ENCODE measurements at regions not wholly inside any gene's neighbourhood (a gene's known extent, or its start where the extent isn't known, plus 50 kb on each side); places are given as distances from the start of the nearest gene placed in this dataset.
"Not testable (repeated sequence)": the region's sequence is repeated elsewhere in the genome, so short reads cannot be mapped to it uniquely, and the experiment has no call there.

DNA sequence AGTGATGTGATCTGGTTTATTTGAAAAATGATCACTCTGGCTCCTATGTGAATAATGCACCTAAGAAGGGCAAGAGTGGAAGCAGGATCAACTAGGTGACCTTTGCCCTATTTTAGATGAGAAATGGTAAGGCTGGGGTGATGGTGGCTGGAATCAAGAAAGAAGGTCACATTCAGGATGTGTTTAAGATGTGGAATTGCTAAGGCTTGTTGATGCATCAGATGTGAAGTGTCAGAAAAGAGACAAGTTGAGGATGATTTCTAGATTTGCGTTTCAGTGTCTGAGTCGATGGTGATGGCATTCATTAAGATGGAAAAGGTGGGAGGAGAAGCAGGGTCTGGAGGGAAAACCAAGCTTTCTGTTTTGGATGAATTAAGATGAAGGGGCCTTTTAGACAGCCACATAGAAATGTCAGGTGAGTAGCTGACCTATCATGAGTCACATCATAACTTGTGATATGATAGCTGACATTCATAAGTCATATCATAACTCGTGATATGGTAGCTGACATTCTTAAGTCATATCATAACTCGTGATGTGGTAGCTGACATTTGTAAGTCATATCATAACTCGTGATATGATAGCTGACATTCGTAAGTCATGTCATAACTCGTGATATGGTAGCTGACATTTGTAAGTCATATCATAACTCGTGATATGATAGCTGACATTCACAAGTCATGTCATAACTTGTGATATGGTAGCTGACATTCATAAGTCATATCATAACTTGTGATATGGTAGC lies 101.2 kb upstream of the SEC11C start:
- Histone ChIP-seq H3K27me3 (ENCODE audit: control insufficient read depth, insufficient read depth, low read length) (no peaks in the 10 kb centered on the region), H3K27ac (ENCODE audit: insufficient read depth, low read length, poor library complexity, severe bottlenecking) (no peak overlapping the region), H3K9me3 (ENCODE audit: control insufficient read depth in 2 of 2, low read length in 2 of 2) (no peaks in the 10 kb centered on the region), H3K4me1 (ENCODE audit: control insufficient read depth, insufficient read depth, low read length, poor library complexity, severe bottlenecking) (no peaks in the 10 kb centered on the region), H3K4me3 (ENCODE audit: low read depth, low read length) (no peak overlapping the region), H3K36me3 (ENCODE audit: control insufficient read depth, insufficient read depth, low read length) (no peaks in the 10 kb centered on the region)
- Mint-ChIP-seq H3K36me3 (no peaks in the 10 kb centered on the region), H3K4me3 (no peak overlapping the region), H3K9me3 (peaks cover 0 to 5% (median 0%) of the 10 kb centered on the region in 7 donors), H3K27me3 (peaks cover 12% of the 10 kb centered on the region), H3K4me1 (peaks cover 0 to 5% (median 0%) of the 10 kb centered on the region in 4 donors), H3K27ac (no peak overlapping the region)
- DNase-seq (no peak), ATAC-seq (ENCODE audit: low read depth in 2 of 2) (no peak)

DNA sequence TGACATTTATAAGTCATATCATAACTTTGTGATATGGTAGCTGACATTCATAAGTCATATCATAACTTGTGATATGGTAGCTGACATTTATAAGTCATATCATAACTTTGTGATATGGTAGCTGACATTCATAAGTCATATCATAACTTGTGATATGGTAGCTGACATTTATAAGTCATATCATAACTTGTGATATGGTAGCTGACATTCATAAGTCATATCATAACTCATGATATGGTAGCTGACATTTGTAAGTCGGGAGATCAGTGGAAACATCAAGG lies 100.7 kb upstream of the SEC11C start:
- H3K4me3 ChIP-seq (ENCODE audit: low read depth, low read length); H3K36me3 ChIP-seq (ENCODE audit: control insufficient read depth, insufficient read depth, low read length); DNase-seq; H3K27me3 Mint-ChIP-seq; ATAC-seq (ENCODE audit: low read depth in 2 of 2); H3K9me3 Mint-ChIP-seq; H3K4me1 ChIP-seq (ENCODE audit: control insufficient read depth, insufficient read depth, low read length, poor library complexity, severe bottlenecking); H3K36me3 Mint-ChIP-seq; H3K9me3 ChIP-seq (ENCODE audit: control insufficient read depth in 2 of 2, low read length in 2 of 2); H3K4me1 Mint-ChIP-seq; H3K27ac ChIP-seq (ENCODE audit: insufficient read depth, low read length, poor library complexity, severe bottlenecking); H3K27ac Mint-ChIP-seq; H3K27me3 ChIP-seq (ENCODE audit: control insufficient read depth, insufficient read depth, low read length); H3K4me3 Mint-ChIP-seq: not testable (repeated sequence)

DNA sequence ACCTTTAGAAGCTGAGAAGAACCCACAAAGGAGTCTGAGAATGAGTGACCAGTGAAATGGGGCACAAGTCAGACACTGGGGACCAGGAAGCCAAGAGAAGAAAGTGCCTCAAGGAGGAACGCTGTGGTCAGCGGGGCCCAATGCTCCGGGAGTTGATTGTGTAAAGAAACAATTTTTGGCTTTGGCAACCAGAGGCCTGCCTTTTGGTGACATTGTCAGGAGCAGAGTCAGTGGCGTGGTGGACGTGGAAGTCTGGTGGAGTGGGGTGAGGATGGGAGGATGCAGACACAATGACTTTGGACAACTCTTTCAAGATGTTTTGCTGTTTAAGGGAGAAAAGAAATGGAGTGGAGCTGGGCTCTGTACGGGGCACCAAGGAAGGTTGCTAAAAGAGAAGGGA lies 100.2 kb upstream of the SEC11C start:
- peaks cover 6% of the 10 kb centered on the region for H3K27me3 Mint-ChIP-seq
- ATAC-seq (ENCODE audit: low read depth in 2 of 2) = no peak
- H3K9me3 Mint-ChIP-seq = peaks cover 0 to 5% (median 0%) of the 10 kb centered on the region in 7 donors

DNA sequence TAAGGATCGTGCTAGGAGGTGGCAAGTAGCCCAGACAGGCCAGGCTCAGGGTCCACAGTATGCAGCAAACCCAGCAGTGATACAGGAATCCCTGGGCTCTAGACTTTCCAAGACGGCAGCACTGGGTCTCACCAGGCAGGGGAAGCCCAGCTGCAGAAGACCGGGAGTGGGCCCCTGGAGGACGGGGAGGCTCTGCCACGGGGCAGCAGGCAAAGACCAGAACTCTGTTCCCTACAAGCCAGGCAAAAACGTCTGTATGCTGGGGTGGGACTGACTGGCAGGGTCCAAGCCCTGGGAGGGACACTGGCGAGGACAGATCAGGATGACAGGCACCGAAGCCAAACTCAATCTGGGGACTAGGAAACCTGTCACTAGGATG lies 98.9 kb upstream of the SEC11C start:
- H3K27me3 ChIP-seq (ENCODE audit: control insufficient read depth, insufficient read depth, low read length) = no peaks in the 10 kb centered on the region
- DNase-seq (no peak), ATAC-seq (ENCODE audit: low read depth in 2 of 2) (no peak)
- H3K9me3 ChIP-seq (ENCODE audit: control insufficient read depth in 2 of 2, low read length in 2 of 2) = no peaks in the 10 kb centered on the region
- Mint-ChIP-seq H3K36me3 (no peaks in the 10 kb centered on the region), H3K27me3 (peaks cover 4% of the 10 kb centered on the region), H3K4me1 (peaks cover 0 to 5% (median 0%) of the 10 kb centered on the region in 4 donors), H3K9me3 (peaks cover 0 to 5% (median 0%) of the 10 kb centered on the region in 7 donors), H3K27ac (no peak overlapping the region), H3K4me3 (no peak overlapping the region)
- H3K27ac ChIP-seq (ENCODE audit: insufficient read depth, low read length, poor library complexity, severe bottlenecking) = no peak overlapping the region
- H3K4me1 ChIP-seq (ENCODE audit: control insufficient read depth, insufficient read depth, low read length, poor library complexity, severe bottlenecking) = no peaks in the 10 kb centered on the region
- H3K36me3 ChIP-seq (ENCODE audit: control insufficient read depth, insufficient read depth, low read length) = no peaks in the 10 kb centered on the region
- H3K4me3 ChIP-seq (ENCODE audit: low read depth, low read length) = no peak overlapping the region

More for the DNA sequence above, 100.2 kb upstream of the SEC11C start:
- Histone ChIP-seq H3K4me3 (ENCODE audit: low read depth, low read length) (no peak overlapping the region), H3K27me3 (ENCODE audit: control insufficient read depth, insufficient read depth, low read length) (no peaks in the 10 kb centered on the region), H3K36me3 (ENCODE audit: control insufficient read depth, insufficient read depth, low read length) (no peaks in the 10 kb centered on the region), H3K4me1 (ENCODE audit: control insufficient read depth, insufficient read depth, low read length, poor library complexity, severe bottlenecking) (no peaks in the 10 kb centered on the region), H3K9me3 (ENCODE audit: control insufficient read depth in 2 of 2, low read length in 2 of 2) (no peaks in the 10 kb centered on the region), H3K27ac (ENCODE audit: insufficient read depth, low read length, poor library complexity, severe bottlenecking) (no peak overlapping the region)
- Mint-ChIP-seq H3K4me1 (peaks cover 0 to 5% (median 0%) of the 10 kb centered on the region in 4 donors), H3K36me3 (no peaks in the 10 kb centered on the region), H3K27ac (no peak overlapping the region), H3K4me3 (no peak overlapping the region)
- no peak for DNase-seq

DNA sequence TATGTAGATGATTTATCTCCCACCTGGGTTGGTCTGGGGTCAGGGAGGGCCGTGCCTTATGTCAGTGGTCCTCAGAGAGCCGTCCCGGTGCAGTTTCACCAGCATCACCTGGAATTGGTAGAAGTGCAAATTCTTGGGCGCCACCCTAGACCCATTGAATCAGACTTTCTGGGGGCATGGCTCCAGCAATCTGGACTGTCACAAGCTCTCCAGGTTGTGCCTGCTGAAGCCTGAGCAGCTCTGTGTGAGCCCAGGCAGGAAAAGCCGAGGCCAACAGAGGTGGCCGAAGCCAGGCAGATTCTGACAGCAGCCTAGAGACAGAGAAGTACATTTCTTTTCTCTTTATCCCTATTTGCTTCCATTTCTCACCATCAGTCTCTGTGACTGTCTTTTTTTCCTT lies 98.4 kb upstream of the SEC11C start:
- H3K27ac ChIP-seq (ENCODE audit: insufficient read depth, low read length, poor library complexity, severe bottlenecking) = no peak overlapping the region
- H3K36me3 ChIP-seq (ENCODE audit: control insufficient read depth, insufficient read depth, low read length) = no peaks in the 10 kb centered on the region
- no peak overlapping the region for H3K4me3 ChIP-seq (ENCODE audit: low read depth, low read length)
- no peaks in the 10 kb centered on the region for H3K9me3 ChIP-seq (ENCODE audit: control insufficient read depth in 2 of 2, low read length in 2 of 2)
- H3K36me3 Mint-ChIP-seq = no peaks in the 10 kb centered on the region
- no peak for ATAC-seq (ENCODE audit: low read depth in 2 of 2)
- H3K4me3 Mint-ChIP-seq = no peak overlapping the region
- H3K27me3 Mint-ChIP-seq = peaks cover 4% of the 10 kb centered on the region
- no peak overlapping the region for H3K27ac Mint-ChIP-seq
- DNase-seq = no peak
- H3K27me3 ChIP-seq (ENCODE audit: control insufficient read depth, insufficient read depth, low read length) = no peaks in the 10 kb centered on the region
- H3K4me1 Mint-ChIP-seq = peaks cover 0 to 5% (median 0%) of the 10 kb centered on the region in 4 donors
- no peaks in the 10 kb centered on the region for H3K4me1 ChIP-seq (ENCODE audit: control insufficient read depth, insufficient read depth, low read length, poor library complexity, severe bottlenecking)
- H3K9me3 Mint-ChIP-seq = peaks cover 0 to 5% (median 0%) of the 10 kb centered on the region in 7 donors

DNA sequence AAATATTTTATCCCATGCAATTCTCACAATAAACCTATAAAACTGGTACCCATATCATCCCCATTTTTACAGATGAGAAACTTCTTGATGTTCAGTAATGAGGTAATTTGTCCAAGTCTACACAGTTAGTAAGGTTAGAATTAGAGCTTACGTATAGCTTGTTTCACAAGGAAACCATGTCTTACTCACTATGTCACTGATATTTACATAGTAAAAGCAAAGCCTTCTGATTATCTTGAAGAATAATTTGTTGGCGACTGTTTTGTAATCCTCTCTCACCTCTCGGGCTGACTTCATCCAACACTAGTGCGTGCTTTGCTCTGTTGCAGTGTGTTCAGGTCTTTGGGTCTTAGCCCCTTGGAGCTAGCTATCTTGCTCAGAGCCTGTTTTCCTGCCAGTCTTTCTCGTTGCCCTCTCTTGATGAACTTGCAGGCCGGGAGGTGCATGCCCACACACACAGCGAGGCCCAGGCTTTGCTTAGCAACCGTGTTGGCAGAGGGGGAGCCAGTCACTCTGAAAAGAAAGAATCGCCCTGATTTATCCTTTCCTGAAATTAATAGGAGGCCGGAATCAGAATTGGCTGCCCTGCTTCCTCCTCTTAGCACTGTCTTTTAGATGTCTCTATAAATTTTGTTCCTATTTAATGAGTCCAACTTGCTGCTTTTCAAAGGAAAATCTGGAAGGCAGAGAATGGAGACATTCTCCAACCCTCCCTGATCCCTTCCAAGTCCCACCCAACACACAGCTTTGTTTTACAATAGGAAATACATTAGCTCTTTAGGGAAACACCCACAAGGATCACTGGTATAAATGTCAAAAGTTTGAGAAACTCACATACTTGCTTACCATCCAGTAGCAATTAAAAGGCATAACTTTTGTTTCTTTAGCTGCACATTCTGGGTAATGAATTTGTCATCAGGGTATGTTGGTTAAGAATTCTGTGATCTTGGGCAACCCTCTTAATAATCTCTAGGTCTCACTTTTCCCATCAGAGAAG lies 97.6 kb upstream of the SEC11C start:
- Histone ChIP-seq H3K4me3 (ENCODE audit: low read depth, low read length) (no peak overlapping the region), H3K27me3 (ENCODE audit: control insufficient read depth, insufficient read depth, low read length) (no peaks in the 10 kb centered on the region), H3K4me1 (ENCODE audit: control insufficient read depth, insufficient read depth, low read length, poor library complexity, severe bottlenecking) (no peaks in the 10 kb centered on the region), H3K36me3 (ENCODE audit: control insufficient read depth, insufficient read depth, low read length) (no peaks in the 10 kb centered on the region), H3K27ac (ENCODE audit: insufficient read depth, low read length, poor library complexity, severe bottlenecking) (no peak overlapping the region), H3K9me3 (ENCODE audit: control insufficient read depth in 2 of 2, low read length in 2 of 2) (no peaks in the 10 kb centered on the region)
- Mint-ChIP-seq H3K36me3 (no peaks in the 10 kb centered on the region), H3K4me1 (peaks cover 0 to 5% (median 0%) of the 10 kb centered on the region in 4 donors), H3K27ac (peak overlapping the region in 1 of 3 donors; percentile 52), H3K27me3 (peaks cover 4% of the 10 kb centered on the region), H3K4me3 (no peak overlapping the region), H3K9me3 (peaks cover 0 to 5% (median 0%) of the 10 kb centered on the region in 7 donors)
- DNase-seq (no peak), ATAC-seq (ENCODE audit: low read depth in 2 of 2) (no peak)

DNA sequence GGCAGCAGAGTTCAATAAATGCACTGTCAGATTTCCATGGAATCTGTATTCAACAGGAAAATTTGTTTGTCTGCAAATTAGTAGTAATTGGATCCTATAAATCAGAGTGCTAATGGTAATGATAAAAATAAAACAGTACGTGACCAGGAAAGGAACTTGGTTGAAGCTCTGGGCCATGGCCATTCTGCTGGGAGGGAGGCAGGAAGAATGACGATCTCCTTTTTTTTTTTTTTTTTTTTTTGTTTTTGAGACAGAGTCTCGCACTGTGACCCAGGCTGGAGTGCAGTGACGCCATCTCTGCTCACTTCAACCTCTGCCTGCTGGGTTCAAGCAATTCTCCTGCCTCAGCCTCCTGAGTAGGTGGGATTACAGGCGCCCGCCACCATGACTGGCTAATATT lies 94.8 kb upstream of the SEC11C start:
- H3K4me3 Mint-ChIP-seq = no peak overlapping the region

More for the DNA sequence above, 94.8 kb upstream of the SEC11C start:
- Histone ChIP-seq H3K9me3 (ENCODE audit: control insufficient read depth in 2 of 2, low read length in 2 of 2) (no peaks in the 10 kb centered on the region), H3K36me3 (ENCODE audit: control insufficient read depth, insufficient read depth, low read length) (no peaks in the 10 kb centered on the region), H3K27me3 (ENCODE audit: control insufficient read depth, insufficient read depth, low read length) (peaks cover 1% of the 10 kb centered on the region), H3K4me3 (ENCODE audit: low read depth, low read length) (no peak overlapping the region), H3K4me1 (ENCODE audit: control insufficient read depth, insufficient read depth, low read length, poor library complexity, severe bottlenecking) (no peaks in the 10 kb centered on the region), H3K27ac (ENCODE audit: insufficient read depth, low read length, poor library complexity, severe bottlenecking) (no peak overlapping the region)
- peaks cover 0 to 5% (median 0%) of the 10 kb centered on the region in 7 donors for H3K9me3 Mint-ChIP-seq
- no peaks in the 10 kb centered on the region for H3K4me1 Mint-ChIP-seq
- ATAC-seq (ENCODE audit: low read depth in 2 of 2) = no peak
- DNase-seq = no peak
- H3K36me3 Mint-ChIP-seq = no peaks in the 10 kb centered on the region
- H3K27ac Mint-ChIP-seq = no peak overlapping the region
- peaks cover 4% of the 10 kb centered on the region for H3K27me3 Mint-ChIP-seq
